ENCODE measurements at regions not wholly inside any gene's neighbourhood (a gene's known extent, or its start where the extent isn't known, plus 50 kb on each side); places are given as distances from the start of the nearest gene placed in this dataset.
"Not testable (repeated sequence)": the region's sequence is repeated elsewhere in the genome, so short reads cannot be mapped to it uniquely, and the experiment has no call there.

DNA sequence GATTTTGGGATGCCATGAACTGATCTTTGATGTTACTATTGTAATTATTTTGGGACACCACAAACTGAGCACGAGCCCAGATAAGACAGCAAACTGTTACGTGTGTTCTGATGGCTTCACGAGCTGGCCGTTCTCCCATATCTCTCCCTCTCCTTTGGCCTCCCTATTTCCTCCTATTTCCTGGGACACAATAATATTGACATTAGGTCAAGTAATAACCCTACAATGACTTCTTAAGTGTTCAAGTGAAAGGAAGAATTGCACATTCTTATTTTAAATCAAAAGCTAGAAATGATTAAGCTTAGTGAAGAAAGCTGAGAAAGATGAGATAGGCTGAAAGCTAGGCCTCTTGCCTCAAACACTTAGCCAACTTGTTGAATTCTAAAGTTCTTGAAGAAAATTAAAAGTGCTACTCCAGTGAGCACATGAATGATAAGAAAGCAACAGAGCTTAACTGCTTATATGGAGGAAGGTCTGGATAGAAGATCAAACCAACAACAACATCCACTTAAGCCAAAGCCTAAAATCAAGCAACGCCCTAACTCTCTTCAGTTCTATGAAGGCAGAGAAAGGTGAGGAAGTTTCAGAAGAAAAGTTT, 247.1 kb downstream of the LRRC70 start:
- no peak for DNase-seq

DNA sequence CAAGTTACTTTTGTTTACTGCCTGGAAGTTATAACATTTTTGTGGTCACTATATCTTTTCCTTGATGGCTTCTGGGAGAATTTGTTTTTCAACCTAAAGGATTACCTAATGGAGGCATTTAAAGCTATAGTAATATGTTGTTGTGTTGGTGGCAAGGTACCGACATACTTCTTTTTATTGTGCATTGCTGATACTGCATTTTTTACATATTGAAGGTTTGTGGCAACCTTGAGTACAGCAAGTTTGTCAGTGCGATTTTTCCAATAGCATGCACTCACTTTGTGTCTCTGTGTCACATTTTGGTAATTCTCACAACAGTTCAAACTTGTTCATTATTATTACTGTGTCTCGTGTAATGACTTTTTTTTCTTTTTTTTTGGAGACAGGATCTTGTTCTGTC, 246.3 kb downstream of the LRRC70 start:
- DNase-seq, result no peak

DNA sequence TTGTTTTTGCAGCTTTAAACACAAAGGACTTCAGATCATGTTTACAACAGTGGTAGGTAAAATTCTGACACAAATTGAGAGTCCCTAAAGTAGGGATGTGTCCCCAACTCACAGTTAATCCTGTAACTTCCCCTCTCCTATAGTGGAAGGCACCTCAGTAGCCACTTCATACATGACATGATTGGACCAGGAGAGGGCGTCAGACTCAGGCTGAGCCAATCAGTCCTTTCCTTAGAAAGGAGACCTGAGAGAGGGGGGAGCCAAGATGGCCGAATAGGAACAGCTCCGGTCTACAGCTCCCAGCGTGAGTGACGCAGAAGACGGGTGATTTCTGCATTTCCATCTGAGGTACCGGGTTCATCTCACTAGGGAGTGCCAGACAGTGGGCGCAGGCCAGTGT, 238.4 kb downstream of the LRRC70 start:
- not testable (repeated sequence) for DNase-seq

DNA sequence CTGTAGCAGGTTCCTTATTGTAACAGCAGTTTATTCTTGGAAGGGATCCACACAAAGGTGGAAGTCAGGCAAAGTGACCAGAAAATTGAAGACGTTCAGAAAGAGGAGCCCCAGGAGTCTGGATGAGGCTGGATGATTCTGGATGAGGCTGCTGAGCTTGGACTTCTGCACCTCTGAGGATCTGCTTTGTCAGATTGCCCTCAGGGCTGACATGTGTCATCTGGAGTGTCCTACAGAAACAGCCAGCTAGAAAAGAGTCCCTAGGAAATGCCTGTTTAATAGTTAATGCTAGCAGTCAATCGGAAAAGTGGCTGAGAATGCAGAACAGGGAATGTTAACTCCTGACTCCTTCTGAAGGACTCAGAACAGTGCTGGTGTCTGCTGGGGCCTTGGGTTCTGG, 236.4 kb downstream of the LRRC70 start:
- no peak for DNase-seq

DNA sequence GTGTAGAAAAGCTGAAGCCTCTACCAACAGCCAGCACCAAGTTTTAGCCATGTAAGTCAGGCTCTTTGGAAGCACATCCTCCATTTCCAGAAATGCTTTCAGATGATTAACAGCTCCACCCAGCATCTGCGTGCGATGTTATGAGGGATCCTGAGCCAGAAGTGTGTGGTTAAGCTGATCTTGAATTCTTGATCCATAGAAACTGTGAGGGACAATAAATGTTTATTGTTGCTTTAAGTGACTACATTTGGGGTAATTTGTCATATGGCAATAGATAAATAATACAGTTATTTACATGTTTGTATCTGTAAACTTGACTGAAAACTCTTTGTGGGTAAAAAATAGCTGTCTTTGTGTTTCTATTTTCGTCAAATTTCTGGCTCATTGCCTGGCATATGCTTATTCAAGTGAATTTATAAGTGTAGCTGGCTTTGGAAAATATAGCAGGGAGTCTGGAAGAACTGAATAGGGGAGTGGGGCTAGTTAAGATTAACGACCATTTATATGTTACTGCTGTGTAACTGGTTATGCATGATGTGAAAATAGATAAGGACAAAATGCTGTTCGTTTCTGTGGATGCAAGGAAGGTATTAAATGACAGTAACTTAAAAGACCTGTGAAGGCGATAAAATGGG, 234.1 kb downstream of the LRRC70 start:
- no peak for DNase-seq

DNA sequence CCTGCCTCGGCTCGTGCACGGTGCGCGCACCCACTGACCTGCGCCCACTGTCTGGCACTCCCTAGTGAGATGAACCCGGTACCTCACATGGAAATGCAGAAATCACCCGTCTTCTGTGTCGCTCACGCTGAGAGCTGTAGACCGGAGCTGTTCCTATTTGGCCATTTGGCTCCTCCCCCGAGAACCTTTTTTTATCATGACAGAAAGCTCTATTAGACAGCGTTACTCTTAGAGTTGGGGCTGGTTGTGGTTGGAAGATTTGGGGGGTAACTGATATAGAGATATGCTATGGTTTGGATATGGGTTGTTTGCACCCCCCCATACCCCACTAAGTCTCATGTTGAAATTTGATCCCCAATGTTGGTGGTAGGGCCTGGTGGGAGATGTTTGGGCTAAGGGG, 226.2 kb downstream of the LRRC70 start:
- DNase-seq, result not testable (repeated sequence)

DNA sequence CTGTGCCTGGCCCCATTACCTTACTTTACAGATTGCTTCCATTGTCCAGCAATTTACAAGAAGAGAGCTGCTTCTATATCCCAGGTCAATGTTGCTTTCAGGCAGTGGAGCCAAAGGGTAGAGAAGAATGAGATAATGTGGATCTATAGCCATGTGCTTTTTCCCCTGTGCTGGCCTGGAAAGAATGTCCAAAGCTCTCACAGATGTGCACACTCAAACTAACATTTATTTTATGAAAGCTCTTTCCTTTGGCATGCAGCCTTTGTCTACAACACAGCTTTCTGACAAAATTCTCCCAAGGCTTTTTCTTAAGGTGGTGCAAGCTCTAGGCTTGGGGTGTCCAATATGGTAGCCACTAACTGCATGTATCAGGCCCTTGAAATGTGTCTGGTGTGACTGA, 217.3 kb downstream of the LRRC70 start:
- DNase-seq, result no peak

DNA sequence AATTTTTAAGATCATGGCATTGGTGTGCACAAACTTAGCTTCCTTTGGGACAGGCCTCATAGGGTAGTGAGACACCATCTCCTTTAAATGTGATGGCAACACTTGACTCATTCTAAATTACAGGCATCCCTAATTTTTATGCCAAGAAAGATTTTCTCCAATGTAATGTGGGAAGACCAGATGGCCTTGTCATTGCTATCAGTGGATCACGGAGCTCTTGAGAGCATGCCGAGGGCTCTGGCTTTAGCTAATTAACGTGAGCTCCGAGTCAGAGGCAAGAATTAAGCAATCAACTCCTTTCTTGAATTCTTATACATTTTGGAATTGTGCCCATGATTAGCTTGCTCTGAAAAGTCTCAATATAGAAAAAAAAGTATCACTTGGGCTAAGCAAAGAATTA, 215.8 kb downstream of the LRRC70 start:
- no peak for DNase-seq

DNA sequence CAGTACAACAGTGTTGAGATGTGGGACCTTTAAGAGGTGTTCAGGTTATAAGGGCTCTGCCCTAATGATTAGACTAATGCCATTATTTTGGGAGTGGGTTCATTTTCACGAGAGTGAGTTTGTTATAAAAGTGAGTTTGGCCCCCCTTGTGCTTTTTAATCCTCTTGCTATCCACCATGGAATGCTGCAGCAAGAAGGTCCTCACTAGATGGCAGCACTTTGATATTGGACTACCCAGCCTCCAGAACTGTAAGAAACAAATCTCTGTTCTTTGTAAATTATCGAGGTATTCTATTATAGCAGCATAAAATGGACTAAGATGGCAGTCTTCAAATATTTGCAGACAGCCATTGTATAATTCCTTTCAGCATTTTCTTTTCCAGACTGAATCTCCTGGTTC, 212.4 kb downstream of the LRRC70 start:
- no peak for DNase-seq

DNA sequence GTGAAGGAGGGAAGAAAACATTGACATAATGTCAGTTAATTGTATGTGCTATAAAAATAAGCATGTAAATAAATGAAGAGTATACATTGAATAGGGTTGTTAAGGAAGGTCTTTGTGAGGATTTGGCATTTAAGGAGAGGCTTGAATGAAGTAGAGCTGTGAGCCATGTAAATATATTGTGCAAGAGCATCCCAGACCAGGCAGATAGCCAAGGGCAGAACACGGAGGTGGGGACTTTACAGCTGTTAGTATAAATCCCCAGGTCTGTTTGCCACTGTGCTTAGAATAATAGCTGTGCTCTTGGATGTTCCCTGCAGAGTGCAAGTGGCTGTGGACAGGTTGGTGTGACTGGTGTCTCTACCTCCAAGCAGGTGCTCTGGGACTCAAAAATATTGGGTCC, 211.7 kb downstream of the LRRC70 start:
- no peak for DNase-seq

DNA sequence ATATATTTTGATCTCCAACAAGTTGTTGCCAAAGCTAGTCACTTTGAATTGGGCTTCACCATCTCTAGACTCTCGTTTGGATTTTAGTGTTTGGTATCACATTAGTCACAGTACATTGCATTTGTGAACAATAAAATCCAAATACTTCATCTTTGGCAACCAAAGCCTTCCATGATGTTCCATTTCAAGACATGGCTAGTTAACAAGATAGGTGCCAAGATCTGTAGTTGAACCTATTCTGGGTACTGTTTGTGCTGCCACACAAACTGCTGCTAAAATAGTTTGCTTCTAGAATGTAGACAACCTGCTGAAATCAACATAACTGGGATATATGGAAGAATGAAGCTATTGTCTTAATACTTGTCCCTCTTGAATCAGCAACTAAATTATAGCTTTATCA, 207.5 kb downstream of the LRRC70 start:
- no peak for DNase-seq

DNA sequence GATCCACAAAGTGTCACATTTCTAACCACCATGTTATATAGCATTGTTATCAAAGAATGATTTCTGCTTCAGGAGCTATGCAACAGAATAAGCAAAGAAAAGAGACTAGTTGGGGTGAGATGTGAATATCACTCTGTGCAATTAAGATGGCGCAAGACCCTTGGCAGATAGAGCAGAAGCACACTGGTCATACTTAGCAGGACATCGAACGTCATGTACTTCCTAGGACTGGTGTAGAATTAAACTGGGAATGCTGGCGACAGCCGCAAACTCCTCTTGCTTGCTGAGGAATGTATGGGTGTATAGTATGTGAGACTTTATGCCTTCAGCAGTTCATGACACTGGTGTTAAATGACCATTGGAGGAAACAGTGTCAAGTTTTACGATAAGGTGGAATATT, 207.0 kb downstream of the LRRC70 start:
- no peak for DNase-seq

DNA sequence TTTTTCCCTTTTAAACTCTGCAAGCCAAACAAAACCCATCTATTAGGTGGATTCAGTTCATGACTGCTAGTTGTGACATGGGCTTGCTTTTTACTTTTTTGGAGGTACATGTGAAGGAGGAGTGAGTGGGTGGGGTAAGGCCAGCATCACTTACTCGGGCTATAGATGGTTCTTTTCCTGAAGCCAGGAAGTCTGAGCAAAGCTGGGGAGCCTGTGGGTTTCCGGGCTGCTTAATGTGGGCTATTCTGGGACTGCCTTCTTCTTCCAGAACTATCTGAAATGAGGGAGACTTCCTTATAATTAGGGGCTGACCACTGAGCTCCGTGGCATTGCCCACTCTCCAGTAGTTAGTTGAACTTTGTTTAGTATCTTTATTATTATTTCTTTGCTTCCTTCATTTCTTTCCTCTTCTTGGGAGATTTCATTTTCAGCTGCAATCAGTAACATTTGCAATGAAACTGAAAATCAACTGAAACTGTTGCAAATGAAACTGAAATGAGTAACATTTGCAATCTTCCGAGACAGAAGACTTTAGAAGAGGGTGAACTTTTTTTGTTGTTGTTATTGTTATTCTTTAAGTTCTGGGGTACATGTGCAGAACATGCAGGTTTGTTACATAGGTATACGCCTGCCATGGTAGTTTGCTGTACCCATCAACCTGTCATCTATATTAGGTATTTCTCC, 204.9 kb downstream of the LRRC70 start:
- DNase-seq, result no peak

DNA sequence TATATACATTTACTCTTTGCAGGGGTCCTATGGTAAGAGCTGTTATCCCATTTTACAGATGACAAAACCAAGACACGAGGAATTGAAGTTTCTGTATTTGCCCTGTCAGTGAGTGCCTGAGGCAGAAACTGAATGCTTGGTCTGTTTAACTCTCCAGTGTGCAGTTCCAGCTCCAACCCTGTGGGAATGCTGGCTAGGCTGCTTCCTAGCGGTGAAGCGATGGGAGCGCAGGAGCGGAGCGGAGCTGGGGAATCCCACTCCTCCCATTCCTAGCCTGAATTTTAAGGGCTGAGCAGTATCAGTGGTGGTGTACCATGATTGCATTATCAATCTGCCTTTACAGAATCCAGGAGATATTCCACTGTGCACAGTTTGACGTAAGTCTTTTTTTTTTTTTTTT, 202.3 kb downstream of the LRRC70 start:
- DNase-seq, result no peak

DNA sequence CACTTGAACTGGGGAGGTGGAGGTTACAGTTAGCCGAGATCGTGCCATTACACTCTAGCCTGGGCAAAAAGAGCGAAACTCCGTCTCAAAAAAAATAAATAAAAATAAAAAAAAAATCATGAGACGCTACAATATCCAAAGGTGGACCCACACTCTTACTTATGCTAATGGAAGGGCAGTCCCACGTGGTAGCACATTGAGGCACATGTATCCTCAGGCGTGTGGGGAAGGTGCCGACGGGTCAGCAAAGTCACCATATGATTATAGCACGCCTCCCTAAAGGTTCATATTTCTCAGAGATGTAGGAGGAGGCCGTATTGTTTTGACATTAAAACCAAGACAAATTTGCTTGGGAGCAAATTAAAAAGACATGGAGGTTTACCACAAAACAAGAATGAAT, 201.6 kb downstream of the LRRC70 start:
- no peak for DNase-seq

DNA sequence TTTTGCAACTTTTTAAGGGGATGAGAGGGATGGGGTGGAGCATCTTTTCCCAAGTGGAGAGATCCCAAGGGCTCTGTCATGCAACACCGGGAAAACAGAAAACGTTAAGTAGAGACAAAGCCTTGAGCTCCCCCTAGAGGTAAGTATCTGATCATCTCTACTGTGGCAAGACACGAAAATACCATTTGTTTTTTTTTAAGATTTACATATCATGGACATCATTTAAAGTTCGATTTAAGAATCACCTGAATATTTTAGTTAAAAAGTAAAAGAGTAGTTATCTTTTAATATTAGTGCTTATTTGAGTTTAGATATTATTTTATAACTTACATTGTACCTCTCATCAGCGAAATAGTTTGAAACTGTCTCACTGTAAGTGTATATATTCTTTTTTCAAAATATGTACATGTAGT, 200.4 kb downstream of the LRRC70 start:
- no peak for DNase-seq

DNA sequence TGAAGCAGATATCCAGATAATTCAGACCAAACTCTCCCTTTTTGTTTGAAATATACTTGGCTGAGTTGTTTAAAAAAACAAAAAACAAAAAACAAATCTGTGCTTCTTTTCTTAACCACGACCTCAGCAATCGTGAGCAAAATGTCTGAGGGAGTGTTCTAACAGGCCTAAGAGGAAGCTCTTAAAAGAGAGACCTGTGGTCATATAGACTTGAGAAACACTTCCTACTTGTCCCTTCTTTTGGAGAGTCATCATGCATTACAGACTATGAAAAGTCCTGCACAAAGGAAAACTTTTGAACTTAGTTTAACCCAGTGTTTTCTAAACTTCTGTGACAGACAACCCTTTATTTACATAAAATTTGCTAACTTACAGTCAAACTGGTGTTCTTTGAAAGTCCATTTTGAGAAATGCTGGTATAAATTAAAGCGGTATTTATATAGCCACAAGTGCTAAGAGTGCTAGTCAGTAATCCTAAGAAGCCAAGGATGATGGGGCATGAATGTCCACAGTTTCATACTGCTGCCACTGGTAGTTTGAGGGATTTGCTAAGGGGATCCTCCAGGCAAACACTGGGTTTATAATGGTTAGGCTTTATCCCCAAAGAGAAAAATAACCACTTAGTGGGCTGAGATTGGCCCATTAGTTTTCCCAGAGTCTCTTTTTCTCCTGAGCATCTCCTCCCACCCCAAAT, 199.8 kb downstream of the LRRC70 start:
- no peak for DNase-seq

DNA sequence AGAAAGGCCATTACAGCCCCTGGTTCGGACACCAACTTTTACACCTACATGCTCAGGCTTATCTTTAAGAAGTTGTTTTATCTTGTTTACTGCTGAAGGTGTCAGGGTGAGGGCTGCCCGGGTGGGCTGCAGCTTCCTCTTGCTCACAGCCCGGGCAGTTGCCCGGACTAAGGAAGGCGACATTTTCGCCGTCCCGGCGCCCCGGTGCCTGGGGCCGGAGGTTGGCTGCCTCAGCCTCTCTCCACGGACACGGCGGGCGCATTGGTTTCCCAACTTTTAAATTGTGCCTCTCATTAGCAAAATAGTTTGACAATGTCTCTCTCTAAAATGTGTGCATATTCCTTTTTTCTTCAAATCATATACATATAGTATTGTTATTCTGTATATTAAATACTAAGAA, 198.5 kb downstream of the LRRC70 start:
- DNase-seq, result not testable (repeated sequence)

DNA sequence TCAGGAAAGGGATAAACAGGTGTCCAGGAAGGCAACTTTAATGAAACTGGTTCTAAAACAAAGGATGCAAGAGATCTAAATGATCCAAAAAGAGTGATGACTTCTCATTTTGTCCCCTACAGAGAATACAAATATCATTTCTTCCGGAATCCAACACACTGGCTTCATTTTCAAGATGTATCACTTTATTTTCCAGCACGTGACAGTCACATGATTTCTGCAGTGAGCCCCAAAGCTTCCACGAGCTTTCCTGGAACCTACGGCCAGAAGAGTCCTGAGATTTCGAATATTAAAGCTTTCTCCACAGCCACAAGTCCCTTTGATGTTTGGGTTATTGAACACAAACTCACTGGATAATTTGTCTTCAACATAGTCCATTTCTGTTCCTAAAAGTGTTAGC, 198.0 kb downstream of the LRRC70 start:
- not testable (repeated sequence) for DNase-seq

DNA sequence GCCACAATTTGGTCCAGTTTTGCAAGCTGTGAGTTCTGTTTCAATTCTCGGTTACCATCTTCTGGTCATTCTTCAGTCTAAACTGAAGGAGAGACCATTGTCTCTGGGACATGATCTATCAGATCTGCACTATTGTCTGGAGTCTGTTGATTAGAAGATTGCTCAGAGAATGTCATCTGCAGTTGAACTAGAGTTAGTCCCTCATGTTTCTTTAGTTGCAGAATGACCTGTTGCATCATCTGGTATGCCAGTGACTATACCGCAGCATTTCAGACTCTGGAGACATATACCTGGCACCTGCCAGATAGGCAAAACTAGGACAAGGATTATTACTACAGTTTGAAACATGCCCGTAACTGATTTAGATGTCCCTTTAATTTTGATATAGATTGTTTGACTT, 194.8 kb downstream of the LRRC70 start:
- no peak for DNase-seq

DNA sequence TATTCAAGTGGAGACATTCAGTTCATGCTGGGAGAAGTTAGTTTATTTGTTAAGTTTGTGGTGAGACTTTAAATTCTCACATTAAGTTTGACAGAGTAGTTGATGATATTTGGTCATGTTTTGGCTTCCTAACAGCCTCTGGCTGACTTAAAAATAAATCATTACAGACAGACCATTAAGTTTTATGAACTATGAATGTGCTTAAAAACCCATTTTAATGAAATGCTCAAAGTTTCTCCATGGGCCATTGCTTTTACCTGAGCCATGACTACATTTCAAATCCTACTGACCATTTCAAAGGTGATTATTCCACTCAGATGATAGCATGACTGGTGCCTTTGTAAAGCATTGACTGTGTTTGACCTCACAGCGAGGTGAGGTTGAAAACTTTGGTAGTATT, 192.7 kb downstream of the LRRC70 start:
- DNase-seq, result no peak

DNA sequence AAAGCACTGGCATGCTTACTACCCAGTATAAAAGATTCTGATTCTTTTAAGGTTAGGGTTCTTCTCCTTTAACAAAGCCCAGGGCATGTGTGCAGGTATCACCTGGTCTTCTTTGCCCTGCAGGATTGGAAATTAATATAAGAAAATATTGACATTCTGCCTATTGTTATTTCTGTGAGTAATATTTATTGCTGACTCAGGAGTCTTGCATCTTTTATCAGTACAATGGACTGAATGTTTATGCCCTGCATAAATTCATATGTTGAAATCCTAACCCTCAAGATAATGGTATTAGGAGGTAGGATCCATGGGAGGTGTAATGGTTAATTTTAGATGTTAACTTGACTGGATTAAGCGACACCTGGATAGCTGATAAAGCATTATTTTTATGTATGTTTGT, 189.0 kb downstream of the LRRC70 start:
- no peak for DNase-seq

DNA sequence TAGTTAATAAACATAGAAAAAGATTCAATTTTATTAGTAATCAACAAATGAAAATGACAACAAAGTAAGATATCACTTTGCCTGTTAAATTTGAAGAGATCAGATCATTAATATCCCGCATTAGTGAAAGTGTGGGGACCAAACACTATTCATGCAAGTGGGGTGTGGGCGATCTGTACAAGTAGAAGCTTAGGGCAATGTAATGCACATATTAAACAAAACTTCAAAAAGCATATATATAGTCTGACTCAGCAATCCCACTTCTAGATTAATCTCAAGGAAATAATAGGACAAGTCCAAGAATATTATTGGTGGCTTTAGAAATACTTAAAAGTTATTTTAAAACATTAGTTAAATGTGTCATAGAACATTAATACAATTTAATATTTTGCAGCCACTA, 188.5 kb downstream of the LRRC70 start:
- DNase-seq, result no peak

DNA sequence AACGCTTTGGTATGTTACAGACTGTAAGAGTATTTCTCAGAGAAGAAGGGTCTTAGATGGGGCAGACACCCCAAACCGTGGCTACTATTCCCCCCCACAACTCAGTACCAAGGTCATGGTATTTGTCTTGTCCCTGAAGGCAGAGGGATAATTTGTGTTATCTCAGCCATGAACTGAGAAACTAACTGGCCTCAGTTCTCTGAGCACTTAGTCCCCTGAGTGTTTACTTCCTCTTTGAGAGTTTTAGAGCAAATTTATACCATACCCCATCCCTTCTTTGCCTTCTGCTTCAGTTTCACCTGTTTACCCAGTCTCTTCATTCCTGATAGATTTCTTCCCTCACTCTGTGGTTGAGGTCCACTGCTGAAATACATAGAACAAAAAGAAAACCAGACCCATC, 183.9 kb downstream of the LRRC70 start:
- no peak for DNase-seq

Data from left hindlimb (tissue), 1 donor.